Stomach (tissue), 4 donors: ENCODE measurements at regions not wholly inside any gene's neighbourhood (a gene's known extent, or its start where the extent isn't known, plus 50 kb on each side); places are given as distances from the start of the nearest gene placed in this dataset.

Experiments used
- POLR2AphosphoS5 ChIP-seq, 3 donors: sonication (generic); formaldehyde crosslinking; IDR thresholded peaks; one replicate each; pipeline ENCODE4 v1.6.1; 2016; ENCODE audit warnings: antibody characterized with exemption in 3 of 3
- TF ChIP-seq, protein P1 (sequence below), 7 experiments: fragments of 450-650 bp in 4 of 7; fragments of 200-600 bp in 3 of 7; sonication (generic) in 3 of 7; IDR thresholded peaks; one replicate each; pipeline ENCODE4 v1.5.1; 2016 to 2019; ENCODE audit warnings: antibody characterized with exemption in 7 of 7, control low read depth in 2 of 7, mild to moderate bottlenecking in 1 of 7

DNA sequence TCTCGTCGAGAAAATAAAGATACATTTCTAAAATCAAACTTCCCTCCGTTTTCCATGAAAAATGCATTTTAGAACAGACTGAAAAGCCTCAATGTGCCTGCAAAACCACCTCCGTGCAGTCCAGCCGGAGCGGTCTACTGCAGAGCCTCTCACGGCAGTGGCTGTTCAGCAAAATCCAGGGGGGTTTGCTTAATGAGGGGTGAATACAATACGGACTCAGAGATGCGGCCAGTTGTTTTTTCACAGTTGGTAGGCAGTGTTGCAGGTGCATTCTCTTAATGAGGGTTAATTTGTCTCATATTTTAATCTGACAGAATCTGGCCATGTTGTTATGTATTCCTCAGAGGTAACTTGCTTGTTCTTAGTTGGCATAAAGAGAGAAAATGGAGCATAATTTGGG, 223.0 kb downstream of the EBLN2 start:
- TF ChIP-seq POLR2AphosphoS5 (IDR thresholded peaks at IDR 0.05): no peak
- TF ChIP-seq, protein P1, sequence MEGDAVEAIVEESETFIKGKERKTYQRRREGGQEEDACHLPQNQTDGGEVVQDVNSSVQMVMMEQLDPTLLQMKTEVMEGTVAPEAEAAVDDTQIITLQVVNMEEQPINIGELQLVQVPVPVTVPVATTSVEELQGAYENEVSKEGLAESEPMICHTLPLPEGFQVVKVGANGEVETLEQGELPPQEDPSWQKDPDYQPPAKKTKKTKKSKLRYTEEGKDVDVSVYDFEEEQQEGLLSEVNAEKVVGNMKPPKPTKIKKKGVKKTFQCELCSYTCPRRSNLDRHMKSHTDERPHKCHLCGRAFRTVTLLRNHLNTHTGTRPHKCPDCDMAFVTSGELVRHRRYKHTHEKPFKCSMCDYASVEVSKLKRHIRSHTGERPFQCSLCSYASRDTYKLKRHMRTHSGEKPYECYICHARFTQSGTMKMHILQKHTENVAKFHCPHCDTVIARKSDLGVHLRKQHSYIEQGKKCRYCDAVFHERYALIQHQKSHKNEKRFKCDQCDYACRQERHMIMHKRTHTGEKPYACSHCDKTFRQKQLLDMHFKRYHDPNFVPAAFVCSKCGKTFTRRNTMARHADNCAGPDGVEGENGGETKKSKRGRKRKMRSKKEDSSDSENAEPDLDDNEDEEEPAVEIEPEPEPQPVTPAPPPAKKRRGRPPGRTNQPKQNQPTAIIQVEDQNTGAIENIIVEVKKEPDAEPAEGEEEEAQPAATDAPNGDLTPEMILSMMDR (IDR thresholded peaks at IDR 0.05): no peak
